OCI-LY7 (cell line): ENCODE measurements at regions not wholly inside any gene's neighbourhood (a gene's known extent, or its start where the extent isn't known, plus 50 kb on each side); places are given as distances from the start of the nearest gene placed in this dataset.

Experiments used
- CTCF ChIP-seq: fragments of 200-600 bp; sonication (generic); conservative IDR thresholded peaks from 2 replicates; pipeline ENCODE4 v1.5.1; 2014; ENCODE audit warnings: mild to moderate bottlenecking, antibody characterized with exemption, low read length, moderate library complexity, mixed read lengths
- EZH2phosphoT487 ChIP-seq: fragments of 200-600 bp; sonication (generic); IDR thresholded peaks from 2 replicates; pipeline ENCODE4 v1.6.1; 2018; ENCODE audit warnings: low read depth, borderline replicate concordance, mild to moderate bottlenecking, mixed run types, antibody characterized with exemption, low read length, moderate library complexity, mixed read lengths

GRCh38 chr9:18056993-18057369 is 417.0 kb upstream of the ADAMTSL1 start:
- no peak for TF ChIP-seq CTCF
- no peak for TF ChIP-seq EZH2phosphoT487
